Suprapubic skin (tissue), 3 donors: ENCODE measurements at regions not wholly inside any gene's neighbourhood (a gene's known extent, or its start where the extent isn't known, plus 50 kb on each side); places are given as distances from the start of the nearest gene placed in this dataset.

Source experiments
- CTCF ChIP-seq, 2 donors: fragments of 200-600 bp in 1 of 2; fragments of 450-650 bp in 1 of 2; sonication (generic) in 1 of 2; IDR thresholded peaks; one replicate each; pipeline ENCODE4 v1.5.1; 2016 to 2019; ENCODE audit warnings: antibody characterized with exemption in 2 of 2, mild to moderate bottlenecking in 1 of 2, moderate library complexity in 1 of 2
- POLR2AphosphoS5 ChIP-seq, 3 donors: sonication (generic); formaldehyde crosslinking; IDR thresholded peaks; one replicate each; pipeline ENCODE4 v1.6.1; 2017; ENCODE audit warnings: antibody characterized with exemption in 3 of 3

GRCh38 chr4:160595646-160596045 is 1492.8 kb downstream of the RAPGEF2 start:
- no peak for TF ChIP-seq CTCF (IDR thresholded peaks at IDR 0.05)
- TF ChIP-seq POLR2AphosphoS5 (IDR thresholded peaks at IDR 0.05) = no peak
